DMS114 treated with DMSO at 0.1 percent for 48 hours (cell line): ENCODE measurements at regions not wholly inside any gene's neighbourhood (a gene's known extent, or its start where the extent isn't known, plus 50 kb on each side); places are given as distances from the start of the nearest gene placed in this dataset.

Experiments used
- DNase-seq: peaks from one replicate; lab custom pipeline; 2025; ENCODE audit not compliant: unreplicated experiment; lab: John Stamatoyannopoulos, UW

GRCh38 chr7:52712938-52713337 is 322.5 kb upstream of the POM121L12 start:
- DNase-seq = no peak

- no peak for DNase-seq
Measured at GRCh38 chr7:52711951-52712350, 323.5 kb upstream of the POM121L12 start.

- DNase-seq = no peak
Measured at GRCh38 chr7:52708846-52709245, 326.6 kb upstream of the POM121L12 start.

GRCh38 chr7:52705768-52706167 is 329.7 kb upstream of the POM121L12 start:
- no peak for DNase-seq

GRCh38 chr7:52700349-52700748 is 335.1 kb upstream of the POM121L12 start:
- DNase-seq = no peak

GRCh38 chr7:52695973-52696595 is 339.3 kb upstream of the POM121L12 start:
- DNase-seq = no peak

GRCh38 chr7:52691257-52691656 is 344.2 kb upstream of the POM121L12 start:
- no peak for DNase-seq

- no peak for DNase-seq
Measured at GRCh38 chr7:52689912-52690311, 345.5 kb upstream of the POM121L12 start.

GRCh38 chr7:52685333-52685732 is 350.1 kb upstream of the POM121L12 start:
- DNase-seq = no peak

- DNase-seq = no peak
Measured at GRCh38 chr7:52684388-52684787, 351.0 kb upstream of the POM121L12 start.

- DNase-seq = no peak
Measured at GRCh38 chr7:52682993-52683392, 352.4 kb upstream of the POM121L12 start.

GRCh38 chr7:52670608-52671225 is 364.7 kb upstream of the POM121L12 start:
- no peak for DNase-seq

- no peak for DNase-seq
Measured at GRCh38 chr7:52669031-52669430, 366.4 kb upstream of the POM121L12 start.

GRCh38 chr7:52668435-52668834 is 367.0 kb upstream of the POM121L12 start:
- DNase-seq = no peak

GRCh38 chr7:52659178-52659577 is 376.3 kb upstream of the POM121L12 start:
- no peak for DNase-seq

- DNase-seq = no peak
Measured at GRCh38 chr7:52656098-52656497, 379.3 kb upstream of the POM121L12 start.

GRCh38 chr7:52652621-52653020 is 382.8 kb upstream of the POM121L12 start:
- no peak for DNase-seq

GRCh38 chr7:52648872-52649271 is 386.6 kb upstream of the POM121L12 start:
- DNase-seq = no peak

GRCh38 chr7:52647046-52647445 is 388.4 kb upstream of the POM121L12 start:
- no peak for DNase-seq

- DNase-seq = no peak
Measured at GRCh38 chr7:52639981-52640380, 395.5 kb upstream of the POM121L12 start.

- DNase-seq = no peak
Measured at GRCh38 chr7:52639126-52639525, 396.3 kb upstream of the POM121L12 start.

- no peak for DNase-seq
Measured at GRCh38 chr7:52635021-52635420, 400.4 kb upstream of the POM121L12 start.

GRCh38 chr7:52620849-52621248 is 414.6 kb upstream of the POM121L12 start:
- DNase-seq = no peak
